Dendritic cell treated with granulocyte-macrophage colony-stimulating factor and Interleukin-4, amounts not matched to agents 40 ng/mL and 50 ng/mL, for 4 days (primary cell): ENCODE measurements at regions not wholly inside any gene's neighbourhood (a gene's known extent, or its start where the extent isn't known, plus 50 kb on each side); places are given as distances from the start of the nearest gene placed in this dataset.
"Not testable (repeated sequence)": the region's sequence is repeated elsewhere in the genome, so short reads cannot be mapped to it uniquely, and the experiment has no call there.

Source experiments
- H3K27ac Mint-ChIP-seq: one replicate; pipeline ENCODE4 v1.8.0; 2022; ENCODE audit warnings: mild to moderate bottlenecking, mixed read lengths
- H3K27me3 Mint-ChIP-seq: one replicate; pipeline ENCODE4 v1.8.0; 2022; ENCODE audit warnings: mild to moderate bottlenecking, mixed read lengths
- H3K36me3 Mint-ChIP-seq: one replicate; pipeline ENCODE4 v1.8.0; 2022; ENCODE audit warnings: low read depth, mixed read lengths
- H3K4me1 Mint-ChIP-seq: one replicate; pipeline ENCODE4 v1.8.0; 2022; ENCODE audit warnings: low read depth, mixed read lengths
- H3K4me3 Mint-ChIP-seq: one replicate; pipeline ENCODE4 v1.8.0; 2022; ENCODE audit warnings: mild to moderate bottlenecking, moderate library complexity, mixed read lengths
- H3K9me3 Mint-ChIP-seq: one replicate; pipeline ENCODE4 v1.8.0; 2022; ENCODE audit warnings: mixed read lengths
- intact Hi-C: fragments of 100-400 bp; cut with micrococcal nuclease; formaldehyde crosslinking; loops from one replicate; pipeline ENCODE4 v1.15.0; 2022

DNA sequence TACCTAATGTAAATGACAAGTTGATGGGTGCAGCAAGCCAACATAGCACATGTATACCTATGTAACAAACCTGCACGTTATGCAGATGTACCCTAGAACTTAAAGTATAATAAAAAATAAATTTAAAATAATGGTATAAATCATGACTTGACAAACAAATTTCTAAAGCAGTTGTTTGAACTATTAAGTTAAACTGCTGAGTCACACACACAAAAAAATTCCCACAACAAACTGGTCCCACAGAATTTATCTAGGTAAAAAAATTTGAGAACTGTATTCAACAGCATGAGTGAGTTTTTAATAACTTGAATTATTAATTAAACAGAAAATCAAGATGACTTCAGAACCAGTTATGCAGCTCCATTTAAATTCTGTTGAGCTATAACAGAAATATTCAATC is 186.0 kb upstream of the SOX6 start:
- H3K9me3 Mint-ChIP-seq, result peaks cover 8% of the 10 kb centered on the region
- no peaks in the 10 kb centered on the region for H3K4me1 Mint-ChIP-seq
- no peak overlapping the region for H3K27ac Mint-ChIP-seq
- no peaks in the 10 kb centered on the region for H3K27me3 Mint-ChIP-seq
- no peak overlapping the region for H3K4me3 Mint-ChIP-seq
- intact Hi-C loops, result loop anchor here (10.0 kb wide), 1 partner anchor 58 kb away; no protein-coding TSS in a partner anchor
- H3K36me3 Mint-ChIP-seq, result no peaks in the 10 kb centered on the region

DNA sequence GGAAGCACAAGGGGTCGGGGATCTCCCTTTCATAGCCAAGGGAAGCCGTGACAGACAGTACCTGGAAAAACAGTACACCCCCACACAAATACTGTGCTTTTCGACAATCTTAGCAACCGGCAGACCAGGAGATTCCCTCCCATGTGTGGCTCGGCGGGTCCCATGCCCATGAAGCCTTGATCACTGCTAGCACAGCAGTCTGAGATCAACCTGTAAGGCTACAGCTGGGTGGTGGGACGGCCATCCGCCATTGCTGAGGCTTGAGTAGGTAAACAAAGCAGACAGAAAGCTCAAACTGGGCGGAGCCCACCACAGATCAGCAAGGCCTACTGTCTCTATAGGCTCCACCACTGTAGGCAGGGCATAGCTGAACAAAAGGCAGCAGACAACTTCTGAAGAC is 180.2 kb upstream of the SOX6 start:
- H3K4me3 Mint-ChIP-seq, result no peak overlapping the region
- H3K27me3 Mint-ChIP-seq, result no peaks in the 10 kb centered on the region
- no peak overlapping the region for H3K27ac Mint-ChIP-seq
- intact Hi-C loops, result no loop called here
- peaks cover 8% of the 10 kb centered on the region for H3K9me3 Mint-ChIP-seq
- H3K4me1 Mint-ChIP-seq, result no peaks in the 10 kb centered on the region
- H3K36me3 Mint-ChIP-seq, result no peaks in the 10 kb centered on the region

DNA sequence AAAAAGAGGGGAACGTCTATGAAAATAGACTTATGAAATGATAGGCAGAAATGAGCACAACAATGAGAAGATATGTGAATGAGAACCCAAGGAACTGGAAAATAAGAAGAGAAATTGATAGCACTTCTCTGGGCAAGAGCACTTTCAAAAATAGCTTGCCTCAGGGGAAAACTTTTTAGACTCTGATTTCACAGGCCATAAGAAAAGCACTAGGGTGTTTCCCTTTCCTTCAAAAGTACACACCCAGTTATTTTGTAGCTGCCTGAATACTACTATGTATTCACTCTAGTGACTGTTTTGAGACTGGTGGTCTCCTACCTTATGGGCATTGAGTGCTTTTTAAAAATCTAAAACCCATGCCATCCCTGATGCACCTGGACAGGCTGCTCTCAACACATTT is 172.3 kb upstream of the SOX6 start:
- Mint-ChIP-seq H3K27me3 (no peaks in the 10 kb centered on the region), H3K4me3 (no peak overlapping the region), H3K4me1 (no peaks in the 10 kb centered on the region), H3K27ac (no peak overlapping the region), H3K36me3 (no peaks in the 10 kb centered on the region), H3K9me3 (no peaks in the 10 kb centered on the region)
- intact Hi-C loops, result no loop called here

DNA sequence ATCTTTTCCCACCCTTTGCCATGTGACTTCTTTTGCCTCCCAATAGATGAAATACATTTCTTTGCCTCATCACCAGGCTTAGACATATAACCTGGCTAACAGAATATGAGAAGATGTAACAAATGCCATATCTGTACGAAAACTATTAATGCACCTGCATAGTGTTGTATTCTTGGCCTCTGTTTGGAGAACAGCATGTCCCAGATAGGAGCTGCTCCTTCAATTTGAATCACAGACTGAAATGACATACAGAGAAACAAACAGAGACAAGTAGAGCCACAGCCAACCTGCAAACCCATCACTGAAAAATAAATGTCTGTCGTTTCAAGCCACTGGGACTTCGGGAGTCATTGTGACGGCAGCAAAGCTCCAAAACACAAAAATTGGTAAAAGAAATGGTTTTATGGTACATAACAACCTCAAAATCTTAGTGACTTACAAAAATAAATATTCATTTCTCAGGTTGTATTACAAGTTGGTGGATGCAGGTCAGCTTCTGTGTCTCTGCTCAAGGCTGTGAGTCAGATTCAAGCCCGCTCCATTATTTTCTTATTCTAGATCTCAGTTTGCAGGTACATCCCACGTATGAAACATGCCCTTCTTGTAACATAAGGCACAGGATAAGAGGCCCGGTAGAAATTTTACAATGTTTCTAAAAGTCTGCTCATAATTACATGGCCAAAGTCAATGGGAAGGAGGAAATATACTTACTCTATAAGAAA is 171.3 kb upstream of the SOX6 start:
- Mint-ChIP-seq H3K9me3 (peaks cover 3% of the 10 kb centered on the region), H3K27me3 (no peaks in the 10 kb centered on the region), H3K4me3 (no peak overlapping the region), H3K4me1 (no peaks in the 10 kb centered on the region), H3K36me3 (no peaks in the 10 kb centered on the region), H3K27ac (no peak overlapping the region)
- intact Hi-C loops, result no loop called here

DNA sequence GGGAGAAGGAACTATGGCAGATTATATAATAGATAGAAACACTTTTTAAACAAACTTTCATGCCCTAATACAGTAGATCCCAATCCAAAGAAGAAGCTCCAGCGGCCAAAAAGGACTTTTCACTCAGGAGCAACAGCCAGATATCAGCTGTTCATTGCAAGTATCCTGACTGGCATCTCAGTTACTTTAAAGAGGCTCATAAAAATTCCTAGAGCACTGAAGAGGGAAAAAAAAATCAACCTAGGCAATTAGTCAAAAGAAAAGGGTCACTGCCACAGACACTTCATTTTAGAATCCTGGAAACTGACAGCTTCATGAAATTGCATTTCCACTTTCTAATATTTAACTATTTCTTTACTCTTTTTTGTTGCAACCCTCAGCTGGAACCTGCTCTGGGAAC is 170.6 kb upstream of the SOX6 start:
- H3K9me3 Mint-ChIP-seq, result peaks cover 11% of the 10 kb centered on the region
- no peaks in the 10 kb centered on the region for H3K36me3 Mint-ChIP-seq
- no peaks in the 10 kb centered on the region for H3K4me1 Mint-ChIP-seq
- intact Hi-C loops, result no loop called here
- no peak overlapping the region for H3K4me3 Mint-ChIP-seq
- no peak overlapping the region for H3K27ac Mint-ChIP-seq
- H3K27me3 Mint-ChIP-seq, result no peaks in the 10 kb centered on the region

DNA sequence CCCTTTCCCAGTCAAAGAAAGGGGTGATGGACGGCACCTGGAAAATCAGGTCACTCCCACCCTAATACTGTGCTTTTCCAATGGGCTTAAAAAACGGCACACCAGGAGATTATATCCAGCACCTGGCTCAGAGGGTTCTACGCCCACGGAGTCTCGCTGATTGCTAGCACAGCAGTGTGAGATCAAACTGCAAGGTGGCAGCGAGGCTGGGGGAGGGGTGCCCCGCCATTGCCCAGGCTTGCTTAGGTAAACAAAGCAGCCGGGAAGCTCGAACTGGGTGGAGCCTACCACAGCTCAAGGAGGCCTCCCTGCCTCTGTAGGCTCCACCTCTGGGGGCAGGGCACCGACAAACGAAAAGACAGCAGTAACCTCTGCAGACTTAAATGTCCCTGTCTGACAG is 164.4 kb upstream of the SOX6 start:
- intact Hi-C loops, result not testable (repeated sequence)

DNA sequence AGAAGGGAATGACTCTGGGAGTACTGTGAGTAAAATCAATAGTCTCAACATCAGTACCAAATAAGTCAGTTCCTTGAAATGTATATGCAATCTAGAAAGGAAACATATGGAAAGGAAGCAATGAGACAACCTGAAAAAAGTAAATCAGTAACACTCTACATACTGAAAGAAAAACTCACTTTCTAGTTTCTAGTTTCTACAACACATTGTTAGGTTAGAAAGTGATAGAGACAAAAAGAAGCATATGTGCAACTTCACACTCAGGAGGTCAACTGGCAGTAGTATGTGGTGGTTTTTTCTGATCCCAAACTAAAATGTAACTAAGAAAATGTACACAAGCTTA is 156.5 kb upstream of the SOX6 start:
- Mint-ChIP-seq H3K27ac (no peak overlapping the region), H3K27me3 (no peaks in the 10 kb centered on the region), H3K9me3 (no peaks in the 10 kb centered on the region), H3K4me1 (no peaks in the 10 kb centered on the region), H3K4me3 (no peak overlapping the region), H3K36me3 (no peaks in the 10 kb centered on the region)
- intact Hi-C loops, result no loop called here

More for the DNA sequence above, 164.4 kb upstream of the SOX6 start:
- H3K4me3 Mint-ChIP-seq, H3K27me3 Mint-ChIP-seq, H3K4me1 Mint-ChIP-seq, H3K36me3 Mint-ChIP-seq, H3K27ac Mint-ChIP-seq: not testable (repeated sequence)
- peaks cover 42% of the 10 kb centered on the region for H3K9me3 Mint-ChIP-seq

DNA sequence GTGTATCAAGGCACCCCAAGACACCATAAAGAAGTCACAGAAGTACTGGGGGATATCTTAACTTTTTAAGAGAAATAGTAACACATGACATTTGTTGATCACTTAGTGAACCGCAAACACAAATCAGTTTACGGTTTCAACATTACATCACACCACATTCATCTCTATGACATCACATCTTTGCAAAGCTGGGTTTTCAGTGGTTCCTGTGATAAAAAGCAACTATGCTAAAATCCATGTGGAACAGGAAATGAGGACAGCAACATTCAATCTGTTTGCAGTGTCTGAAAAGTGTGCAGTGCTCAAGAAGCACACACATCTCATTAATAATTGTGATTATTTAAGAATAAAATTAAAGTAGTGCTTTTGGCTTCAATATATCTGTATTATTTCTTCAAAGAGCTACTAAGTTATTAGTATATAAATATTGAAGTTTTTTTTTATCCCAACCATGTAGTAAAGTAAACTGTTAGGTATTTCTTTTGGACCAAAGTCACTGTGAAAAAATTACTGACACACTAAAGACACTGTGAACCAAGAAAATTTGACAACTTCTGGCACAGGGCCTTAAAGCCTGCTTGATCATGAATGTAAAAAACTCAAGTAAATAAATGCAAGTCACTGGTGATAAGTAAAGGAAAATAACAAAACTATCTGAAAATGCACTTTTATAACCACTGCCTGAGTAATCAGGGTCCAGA is 156.0 kb upstream of the SOX6 start:
- no peak overlapping the region for H3K27ac Mint-ChIP-seq
- intact Hi-C loops, result no loop called here
- no peaks in the 10 kb centered on the region for H3K27me3 Mint-ChIP-seq
- no peaks in the 10 kb centered on the region for H3K4me1 Mint-ChIP-seq
- H3K36me3 Mint-ChIP-seq, result no peaks in the 10 kb centered on the region
- no peak overlapping the region for H3K4me3 Mint-ChIP-seq
- H3K9me3 Mint-ChIP-seq, result peaks cover 4% of the 10 kb centered on the region

DNA sequence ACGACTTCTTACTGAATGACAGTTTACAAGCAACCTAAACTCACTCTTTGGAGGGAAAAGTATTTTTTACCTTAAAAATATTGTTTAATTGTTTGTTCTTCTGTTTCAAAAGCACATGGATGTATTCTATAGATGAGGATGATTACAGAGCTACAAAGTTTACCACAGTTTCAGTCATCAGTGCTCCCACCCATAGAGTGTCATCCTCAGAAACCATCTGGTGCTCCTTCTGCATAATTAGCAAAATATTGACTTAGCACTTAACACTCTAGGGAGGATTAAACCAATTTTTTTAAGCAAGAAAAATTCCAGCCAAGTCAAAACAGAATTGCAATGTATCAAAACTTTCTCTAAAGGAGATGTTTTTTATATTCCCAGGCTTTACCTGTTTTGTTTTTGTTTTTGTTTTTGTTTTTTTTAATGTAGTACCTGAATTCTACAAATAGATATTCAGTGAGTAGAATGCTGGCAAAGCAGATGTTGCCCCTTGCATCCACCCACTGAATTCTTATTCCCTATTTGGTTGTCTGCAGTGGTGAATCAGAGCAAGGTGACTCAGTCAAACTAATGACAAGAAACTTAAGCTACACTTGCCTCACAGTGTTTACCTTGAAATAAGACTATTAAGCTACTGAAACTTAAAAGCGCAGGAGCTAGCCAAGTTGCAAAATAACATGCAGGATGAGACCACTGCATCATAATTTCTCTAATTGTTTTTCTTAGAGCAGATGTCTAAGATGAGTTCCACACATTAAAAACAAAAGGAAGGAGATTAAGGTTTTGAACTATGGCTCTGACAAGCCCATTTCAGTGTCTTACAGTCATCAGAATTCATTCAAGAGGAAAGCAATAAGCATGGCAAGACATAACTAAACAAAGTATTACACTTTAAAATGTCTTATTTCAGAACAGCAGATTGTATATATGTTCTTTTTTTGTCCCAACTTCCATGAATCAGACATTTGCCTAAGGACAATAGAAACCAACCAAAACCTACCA is 155.1 kb upstream of the SOX6 start:
- Mint-ChIP-seq H3K27ac (no peak overlapping the region), H3K9me3 (peaks cover 13% of the 10 kb centered on the region), H3K27me3 (no peaks in the 10 kb centered on the region), H3K4me3 (no peak overlapping the region), H3K4me1 (no peaks in the 10 kb centered on the region), H3K36me3 (no peaks in the 10 kb centered on the region)
- intact Hi-C loops, result no loop called here

DNA sequence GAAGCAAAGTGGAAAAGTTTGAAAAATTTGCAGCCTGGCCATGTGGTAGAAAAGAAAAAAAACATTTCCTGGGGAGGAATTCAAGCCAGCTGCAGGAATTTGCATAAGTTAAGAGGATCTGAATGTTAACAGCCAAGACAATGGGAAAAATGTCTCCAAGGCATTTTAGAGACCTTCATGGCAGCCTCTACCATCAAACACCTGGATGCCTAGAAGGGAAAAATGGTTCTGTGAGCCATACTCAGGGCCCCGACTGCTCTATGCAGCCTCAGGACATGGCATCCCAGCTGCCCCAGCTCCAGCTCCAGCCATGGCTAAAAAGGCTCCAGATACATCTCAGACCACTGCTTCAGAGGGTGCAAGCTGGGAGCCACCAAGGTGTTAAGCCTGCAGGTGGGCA is 149.1 kb upstream of the SOX6 start:
- intact Hi-C loops, result no loop called here
- H3K4me1 Mint-ChIP-seq, result no peaks in the 10 kb centered on the region
- H3K4me3 Mint-ChIP-seq, result no peak overlapping the region
- H3K27ac Mint-ChIP-seq, result no peak overlapping the region
- no peaks in the 10 kb centered on the region for H3K27me3 Mint-ChIP-seq
- H3K9me3 Mint-ChIP-seq, result peaks cover 32% of the 10 kb centered on the region
- no peaks in the 10 kb centered on the region for H3K36me3 Mint-ChIP-seq

DNA sequence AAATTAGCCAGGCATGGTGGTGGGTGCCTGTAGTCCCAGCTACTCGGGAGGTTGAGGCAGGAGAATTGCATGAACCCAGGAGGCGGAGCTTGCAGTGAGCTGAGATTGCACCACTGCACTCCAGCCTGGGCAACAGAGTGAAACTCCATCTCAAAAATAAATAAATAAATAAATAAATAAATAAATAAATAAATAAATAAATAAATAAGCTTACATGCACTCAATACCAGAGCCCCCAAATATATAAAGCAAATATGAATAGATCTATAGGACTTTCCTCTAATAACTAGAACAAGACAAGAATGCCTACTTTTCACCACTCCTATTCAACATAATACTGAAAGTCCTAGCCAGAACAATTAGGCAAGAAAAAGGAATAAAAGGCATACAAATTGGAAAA is 147.5 kb upstream of the SOX6 start:
- H3K36me3 Mint-ChIP-seq, H3K4me3 Mint-ChIP-seq, H3K4me1 Mint-ChIP-seq, H3K27ac Mint-ChIP-seq, H3K27me3 Mint-ChIP-seq, intact Hi-C loops: not testable (repeated sequence)
- H3K9me3 Mint-ChIP-seq, result peaks cover 32% of the 10 kb centered on the region

DNA sequence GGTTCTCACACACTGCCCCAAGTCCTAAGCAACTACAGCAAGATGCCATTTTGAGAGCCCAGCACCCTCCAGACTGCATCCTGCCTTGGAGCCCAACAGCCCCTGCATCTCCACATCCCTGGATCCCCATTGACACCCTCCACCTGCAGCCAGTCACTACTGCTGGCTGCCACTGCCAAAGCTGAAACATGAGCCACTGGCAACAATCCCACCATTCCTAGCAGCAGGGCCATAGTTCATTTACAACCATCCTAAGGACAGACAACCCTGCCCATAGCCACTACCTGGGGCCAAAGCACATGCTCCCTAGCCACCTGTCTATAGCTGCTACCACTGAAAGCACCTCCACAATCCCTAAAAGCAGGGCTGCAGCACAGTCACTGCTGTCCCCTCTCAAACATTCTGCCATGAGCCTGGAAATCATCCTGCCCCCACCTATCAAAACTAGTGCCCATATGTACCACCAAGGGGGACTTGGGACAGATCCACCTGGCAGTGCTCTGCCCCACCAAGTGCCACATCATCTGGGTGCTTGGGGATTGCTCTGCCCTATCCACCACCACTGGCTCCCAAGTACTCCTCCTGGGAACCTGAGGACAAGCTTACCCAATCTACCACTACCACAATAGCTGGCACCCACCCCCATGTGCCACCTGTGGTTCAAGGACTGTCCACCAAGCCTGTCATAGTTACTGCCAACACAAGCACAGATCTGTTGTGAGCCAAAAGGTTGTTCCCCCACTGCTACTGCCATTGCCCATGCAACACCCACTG is 138.8 kb upstream of the SOX6 start:
- Mint-ChIP-seq H3K27ac (no peak overlapping the region), H3K36me3 (no peaks in the 10 kb centered on the region), H3K9me3 (peaks cover 26% of the 10 kb centered on the region), H3K4me3 (no peak overlapping the region), H3K27me3 (no peaks in the 10 kb centered on the region), H3K4me1 (no peaks in the 10 kb centered on the region)
- intact Hi-C loops, result no loop called here

DNA sequence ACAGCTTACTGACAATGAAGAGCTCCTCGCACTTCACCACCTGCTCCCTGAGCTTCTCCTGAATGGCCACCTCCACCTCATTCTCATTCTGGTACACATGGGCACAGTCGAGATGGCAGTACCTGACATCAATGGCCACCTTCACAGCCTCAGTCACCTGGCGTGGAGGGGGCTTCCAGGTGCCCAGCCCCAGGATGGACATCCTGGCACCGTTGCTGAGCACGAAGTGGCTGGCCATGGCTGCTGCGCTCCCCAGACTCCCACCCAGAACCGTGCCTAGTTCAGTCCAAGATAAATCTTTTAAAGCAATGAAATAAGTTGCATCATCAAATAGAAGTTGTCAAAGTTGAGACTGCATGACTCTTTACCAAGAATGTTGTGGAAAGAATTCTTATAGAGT is 128.1 kb upstream of the SOX6 start:
- H3K9me3 Mint-ChIP-seq, result no peaks in the 10 kb centered on the region
- no peak overlapping the region for H3K27ac Mint-ChIP-seq
- intact Hi-C loops, result loop anchor here (10.0 kb wide), 1 partner anchor 60 kb away; no protein-coding TSS in a partner anchor

More for the DNA sequence above, 128.1 kb upstream of the SOX6 start:
- no peaks in the 10 kb centered on the region for H3K4me1 Mint-ChIP-seq
- H3K4me3 Mint-ChIP-seq, result no peak overlapping the region
- H3K27me3 Mint-ChIP-seq, result no peaks in the 10 kb centered on the region
- no peaks in the 10 kb centered on the region for H3K36me3 Mint-ChIP-seq
